ENCODE measurements at regions not wholly inside any gene's neighbourhood (a gene's known extent, or its start where the extent isn't known, plus 50 kb on each side); places are given as distances from the start of the nearest gene placed in this dataset.

- Histone ChIP-seq H3K23me2 (ENCODE audit: low read depth, low read length) (0 out of 2 replicates have a peak, but pooled peaks cover 1% of the 10 kb centered on the region), H2BK15ac (ENCODE audit: low read length) (no peak overlapping the region), H3K56ac (replicated peaks; ENCODE audit: insufficient read length, low read depth, low read length) (no peak overlapping the region), H3K36me3 (ENCODE audit: control insufficient read depth in 2 of 4, insufficient read depth in 4 of 4, low read length in 3 of 4) (no peaks in the 10 kb centered on the region; a peak in 1 of 8 replicates), H3K4ac (replicated peaks; ENCODE audit: insufficient read length, low read depth, low read length) (no peak overlapping the region), H3K14ac (ENCODE audit: insufficient read length) (no peak overlapping the region), H3K79me2 (ENCODE audit: control insufficient read depth in 1 of 2, insufficient read depth in 2 of 2, low read length in 2 of 2) (no peaks in the 10 kb centered on the region), H3K18ac (ENCODE audit: extremely low read depth, low read length) (no peak overlapping the region), H4K20me1 (replicated peaks in 1 of 2; ENCODE audit: control insufficient read depth in 1 of 2, insufficient read depth in 2 of 2, low read length in 2 of 2) (no peaks in the 10 kb centered on the region), H4K8ac (ENCODE audit: extremely low read depth, insufficient read depth, low read length) (no peak overlapping the region), H3K27me3 (replicated peaks in 1 of 4; ENCODE audit: control insufficient read depth in 3 of 4, extremely low read depth in 1 of 4, insufficient read depth in 3 of 4, low read length in 3 of 4) (no peaks in the 10 kb centered on the region), H3K23ac (ENCODE audit: insufficient read length) (no peak overlapping the region), H3K4me3 (ENCODE audit: extremely low read depth in 1 of 4, insufficient read depth in 2 of 4, low read depth in 3 of 4, low read length in 4 of 4) (no peak overlapping the region), H2AK5ac (ENCODE audit: low read depth, low read length) (no peak overlapping the region), H3K4me2 (ENCODE audit: insufficient read depth in 1 of 2, low read depth in 2 of 2, low read length in 2 of 2) (no peak overlapping the region), H2BK5ac (ENCODE audit: low read depth, low read length) (no peak overlapping the region), H3K27ac (ENCODE audit: low read depth, low read length) (no peak overlapping the region), H2AFZ (ENCODE audit: low read length) (no peak overlapping the region), H4K91ac (replicated peaks; ENCODE audit: insufficient read length, low read length) (no peak overlapping the region), H2BK12ac (ENCODE audit: low read depth, low read length) (no peak overlapping the region), H3K79me1 (ENCODE audit: low read depth, low read length) (no peaks in the 10 kb centered on the region), H2BK20ac (ENCODE audit: low read length) (no peak overlapping the region), H3K9me3 (ENCODE audit: insufficient read depth in 2 of 2, low read depth in 1 of 2, low read length in 1 of 2) (peaks cover 6 to 14% of the 10 kb centered on the region in 2 experiments), H3K4me1 (replicated peaks in 1 of 4; ENCODE audit: control insufficient read depth in 3 of 4, insufficient read depth in 4 of 4, low read length in 3 of 4) (no peaks in the 10 kb centered on the region), H4K5ac (ENCODE audit: insufficient read length, low read depth, low read length) (no peak overlapping the region), H3K9ac (replicated peaks in 1 of 4; ENCODE audit: extremely low read depth in 1 of 4, low read depth in 3 of 4, low read length in 3 of 4) (no peak overlapping the region), H2BK120ac (replicated peaks; ENCODE audit: low read depth, low read length) (no peak overlapping the region)
- DNase-seq (ENCODE audit: low read depth in 1 of 2, low spot score in 2 of 2) (no peak), FAIRE-seq (no peak)
- CTCF ChIA-PET (ENCODE audit: partially characterized antibody): no interaction called here
- POLR2A ChIA-PET (ENCODE audit: partially characterized antibody): no interaction called here
- TF ChIP-seq CBX8 (IDR thresholded peaks at IDR 0.05; ENCODE audit: borderline replicate concordance, low read depth, low read length) (no peak), HDAC2 (IDR thresholded peaks at IDR 0.05; ENCODE audit: borderline replicate concordance in 1 of 2, low read depth in 2 of 2, low read length in 2 of 2) (no peak), TEAD4 (IDR thresholded peaks at IDR 0.05; ENCODE audit: low read depth, low read length) (no peak), BACH1 (IDR thresholded peaks at IDR 0.05; ENCODE audit: low read length) (no peak), KDM5A (IDR thresholded peaks at IDR 0.05; ENCODE audit: low read length) (no peak), RFX5 (IDR thresholded peaks at IDR 0.05; ENCODE audit: borderline replicate concordance, low read depth, low read length) (no peak), EP300 (IDR thresholded peaks at IDR 0.05; ENCODE audit: borderline replicate concordance in 1 of 2, low read depth in 2 of 2, low read length in 2 of 2) (no peak), RAD21 (IDR thresholded peaks at IDR 0.05 in 1 of 2, conservative IDR thresholded peaks at IDR 0.05 in 1 of 2; ENCODE audit: low read depth in 2 of 2, low read length in 2 of 2) (no peak), TBP (IDR thresholded peaks at IDR 0.05; ENCODE audit: low read depth, low read length) (no peak), SAP30 (IDR thresholded peaks at IDR 0.05; ENCODE audit: insufficient read depth, insufficient replicate concordance, low read length) (no peak), USF2 (IDR thresholded peaks at IDR 0.05; ENCODE audit: low read length) (no peak), SIRT6 (IDR thresholded peaks at IDR 0.05; ENCODE audit: low read length) (no peak), CEBPB (IDR thresholded peaks at IDR 0.05; ENCODE audit: low read depth, low read length) (no peak), SUZ12 (IDR thresholded peaks at IDR 0.05; ENCODE audit: low read length) (no peak), CHD2 (IDR thresholded peaks at IDR 0.05; ENCODE audit: low read length) (no peak)
Measured at GRCh38 chr10:108716352-108716751, 1207.0 kb downstream of the XPNPEP1 start.
